ENCODE measurements at regions not wholly inside any gene's neighbourhood (a gene's known extent, or its start where the extent isn't known, plus 50 kb on each side); places are given as distances from the start of the nearest gene placed in this dataset.

DNA sequence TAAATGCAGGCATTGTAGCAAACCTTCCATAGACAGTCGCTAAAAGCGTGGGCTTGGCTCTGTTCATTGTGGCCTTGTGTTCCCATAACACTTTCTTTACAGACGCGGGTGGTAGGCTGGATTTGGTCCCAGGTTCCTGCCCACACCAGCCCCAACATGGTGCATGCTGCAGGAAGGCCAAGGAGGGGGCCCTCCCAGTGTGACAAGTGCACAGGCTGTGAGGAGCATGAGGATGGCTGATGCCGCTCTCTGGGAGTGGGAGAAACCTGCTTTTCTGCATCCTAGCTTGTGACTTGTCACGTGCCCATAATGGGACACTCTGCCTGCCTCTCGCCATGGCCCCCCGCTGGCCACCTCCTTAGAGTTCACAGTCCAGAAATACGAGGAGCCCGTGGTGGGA is 161.8 kb upstream of the B3GAT1 start:
- no peak overlapping the region for H3K4me3 ChIP-seq (ENCODE audit: low read length)
- no peak overlapping the region for H3K27ac ChIP-seq (ENCODE audit: low read depth, low read length)
- H3K27me3 ChIP-seq (ENCODE audit: control insufficient read depth, insufficient read depth, low read length): no peaks in the 10 kb centered on the region
- H3K36me3 ChIP-seq (ENCODE audit: control insufficient read depth, insufficient read depth, low read length): no peaks in the 10 kb centered on the region
- no peak overlapping the region for H3K9ac ChIP-seq (ENCODE audit: low read length)
- no peaks in the 10 kb centered on the region for H3K4me1 ChIP-seq (ENCODE audit: control insufficient read depth, insufficient read depth, low read length)

- Histone ChIP-seq H3K36me3 (ENCODE audit: control insufficient read depth, insufficient read depth, low read length) (no peaks in the 10 kb centered on the region), H3K9ac (ENCODE audit: low read length) (no peak overlapping the region), H3K4me1 (ENCODE audit: control insufficient read depth, insufficient read depth, low read length) (no peaks in the 10 kb centered on the region), H3K27me3 (ENCODE audit: control insufficient read depth, insufficient read depth, low read length) (no peaks in the 10 kb centered on the region), H3K27ac (ENCODE audit: low read depth, low read length) (no peak overlapping the region), H3K4me3 (ENCODE audit: low read length) (no peak overlapping the region)
Observed at GRCh38 chr11:134572741-134573675, 161.0 kb upstream of the B3GAT1 start.

DNA sequence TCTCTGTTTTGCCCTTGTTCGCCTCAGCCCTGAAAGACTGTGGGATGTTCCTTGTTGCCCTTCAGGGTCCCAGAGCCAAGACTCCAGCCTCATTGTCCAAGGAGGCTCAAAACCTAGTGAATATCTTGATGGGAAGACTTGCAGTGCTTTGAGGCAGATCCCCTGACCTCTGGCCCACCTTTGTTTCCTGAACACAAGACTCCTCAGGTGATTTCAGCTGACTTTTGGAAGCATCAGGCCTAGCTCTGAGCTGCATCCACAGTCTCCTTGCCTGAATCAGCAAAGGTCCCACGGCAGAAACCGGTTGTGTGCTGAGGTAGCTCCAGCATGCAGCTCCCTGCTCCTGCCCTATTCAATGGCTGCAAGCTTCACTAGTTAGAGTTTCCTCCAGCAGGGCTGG is 159.3 kb upstream of the B3GAT1 start:
- no peaks in the 10 kb centered on the region for H3K4me1 ChIP-seq (ENCODE audit: control insufficient read depth, insufficient read depth, low read length)
- H3K27ac ChIP-seq (ENCODE audit: low read depth, low read length): no peak overlapping the region
- H3K27me3 ChIP-seq (ENCODE audit: control insufficient read depth, insufficient read depth, low read length): no peaks in the 10 kb centered on the region
- no peak overlapping the region for H3K4me3 ChIP-seq (ENCODE audit: low read length)
- H3K36me3 ChIP-seq (ENCODE audit: control insufficient read depth, insufficient read depth, low read length): no peaks in the 10 kb centered on the region
- H3K9ac ChIP-seq (ENCODE audit: low read length): no peak overlapping the region

- H3K36me3 ChIP-seq (ENCODE audit: control insufficient read depth, insufficient read depth, low read length): no peaks in the 10 kb centered on the region
- no peaks in the 10 kb centered on the region for H3K4me1 ChIP-seq (ENCODE audit: control insufficient read depth, insufficient read depth, low read length)
Observed at GRCh38 chr11:134569195-134569594, 157.2 kb upstream of the B3GAT1 start.

GRCh38 chr11:134566311-134566710 is 154.3 kb upstream of the B3GAT1 start:
- no peaks in the 10 kb centered on the region for H3K27me3 ChIP-seq (ENCODE audit: control insufficient read depth, insufficient read depth, low read length)
- no peak overlapping the region for H3K4me3 ChIP-seq (ENCODE audit: low read length)
- H3K36me3 ChIP-seq (ENCODE audit: control insufficient read depth, insufficient read depth, low read length): no peaks in the 10 kb centered on the region
- no peak overlapping the region for H3K27ac ChIP-seq (ENCODE audit: low read depth, low read length)
- no peak overlapping the region for H3K9ac ChIP-seq (ENCODE audit: low read length)
- H3K4me1 ChIP-seq (ENCODE audit: control insufficient read depth, insufficient read depth, low read length): no peaks in the 10 kb centered on the region

More at GRCh38 chr11:134569195-134569594, 157.2 kb upstream of the B3GAT1 start:
- Histone ChIP-seq H3K27me3 (ENCODE audit: control insufficient read depth, insufficient read depth, low read length) (no peaks in the 10 kb centered on the region), H3K4me3 (ENCODE audit: low read length) (no peak overlapping the region), H3K9ac (ENCODE audit: low read length) (no peak overlapping the region), H3K27ac (ENCODE audit: low read depth, low read length) (no peak overlapping the region)

DNA sequence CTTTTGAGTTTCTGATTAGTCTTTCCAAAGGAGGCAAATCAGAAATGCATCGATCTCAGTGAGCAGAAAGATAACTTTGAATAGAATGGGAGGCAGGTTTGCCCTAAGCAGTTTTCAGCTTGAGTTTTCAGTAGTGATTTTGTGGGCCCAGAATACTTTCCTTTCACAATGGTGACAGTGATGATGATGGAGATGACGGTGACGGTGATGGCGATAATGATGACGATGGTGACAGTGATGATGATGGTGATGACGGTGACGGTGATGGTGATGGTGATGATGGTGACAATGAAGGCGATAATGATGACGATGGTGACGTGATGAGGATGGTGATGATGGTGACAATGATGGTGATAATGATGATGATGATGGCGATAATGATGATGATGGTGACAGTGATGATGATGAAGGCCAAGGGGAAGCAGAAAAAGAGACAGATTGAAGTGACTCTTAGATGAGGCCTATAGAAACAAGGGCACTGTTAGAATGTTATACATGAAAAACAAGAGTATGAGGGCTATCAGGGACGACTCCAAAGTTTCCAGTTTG is 153.4 kb upstream of the B3GAT1 start:
- no peaks in the 10 kb centered on the region for H3K27me3 ChIP-seq (ENCODE audit: control insufficient read depth, insufficient read depth, low read length)
- no peak overlapping the region for H3K27ac ChIP-seq (ENCODE audit: low read depth, low read length)
- H3K4me1 ChIP-seq (ENCODE audit: control insufficient read depth, insufficient read depth, low read length): no peaks in the 10 kb centered on the region
- H3K4me3 ChIP-seq (ENCODE audit: low read length): no peak overlapping the region
- H3K9ac ChIP-seq (ENCODE audit: low read length): no peak overlapping the region
- H3K36me3 ChIP-seq (ENCODE audit: control insufficient read depth, insufficient read depth, low read length): no peaks in the 10 kb centered on the region

DNA sequence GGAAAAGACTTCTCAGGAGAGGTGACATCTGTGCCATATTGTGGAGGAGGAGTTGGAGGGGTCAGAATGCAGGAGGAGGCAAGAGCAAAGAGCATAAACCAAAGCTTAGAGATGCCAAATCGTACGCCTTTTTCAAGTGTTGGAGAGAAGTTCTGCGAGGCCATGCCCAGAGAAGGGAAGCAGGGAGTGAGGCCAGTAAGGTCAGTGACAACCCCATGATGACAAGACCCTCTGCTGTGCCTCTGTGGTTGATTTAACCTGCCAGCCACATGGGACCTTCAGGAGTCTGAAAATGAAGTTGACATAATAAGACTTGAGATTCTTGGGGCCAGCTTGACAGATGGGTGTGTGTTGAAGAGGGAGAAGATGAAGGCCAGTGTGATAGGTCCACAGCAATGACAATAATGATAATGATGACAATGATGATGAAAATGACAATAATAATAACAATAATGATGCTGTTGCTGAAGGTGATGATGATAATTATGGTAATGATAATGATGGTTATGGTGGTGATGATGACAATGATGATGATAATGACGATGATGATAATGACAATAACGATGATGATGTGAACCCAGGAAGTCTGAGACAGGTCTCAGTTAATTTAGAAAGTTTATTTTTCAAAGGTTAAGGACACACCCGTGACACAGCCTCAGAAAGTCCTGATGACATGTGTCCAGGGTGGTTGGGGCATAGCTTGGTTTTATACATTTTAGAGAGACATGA is 152.6 kb upstream of the B3GAT1 start:
- H3K27ac ChIP-seq (ENCODE audit: low read depth, low read length): no peak overlapping the region
- H3K4me1 ChIP-seq (ENCODE audit: control insufficient read depth, insufficient read depth, low read length): no peaks in the 10 kb centered on the region
- no peak overlapping the region for H3K9ac ChIP-seq (ENCODE audit: low read length)
- H3K4me3 ChIP-seq (ENCODE audit: low read length): no peak overlapping the region
- no peaks in the 10 kb centered on the region for H3K36me3 ChIP-seq (ENCODE audit: control insufficient read depth, insufficient read depth, low read length)
- H3K27me3 ChIP-seq (ENCODE audit: control insufficient read depth, insufficient read depth, low read length): no peaks in the 10 kb centered on the region

- no peak overlapping the region for H3K27ac ChIP-seq (ENCODE audit: low read depth, low read length)
- no peaks in the 10 kb centered on the region for H3K36me3 ChIP-seq (ENCODE audit: control insufficient read depth, insufficient read depth, low read length)
- no peak overlapping the region for H3K9ac ChIP-seq (ENCODE audit: low read length)
- no peak overlapping the region for H3K4me3 ChIP-seq (ENCODE audit: low read length)
- H3K4me1 ChIP-seq (ENCODE audit: control insufficient read depth, insufficient read depth, low read length): no peaks in the 10 kb centered on the region
- no peaks in the 10 kb centered on the region for H3K27me3 ChIP-seq (ENCODE audit: control insufficient read depth, insufficient read depth, low read length)
Observed at GRCh38 chr11:134562941-134563471, 151.0 kb upstream of the B3GAT1 start.

GRCh38 chr11:134562196-134562595 is 150.2 kb upstream of the B3GAT1 start:
- H3K27me3 ChIP-seq (ENCODE audit: control insufficient read depth, insufficient read depth, low read length): no peaks in the 10 kb centered on the region
- no peak overlapping the region for H3K27ac ChIP-seq (ENCODE audit: low read depth, low read length)
- H3K9ac ChIP-seq (ENCODE audit: low read length): no peak overlapping the region
- H3K4me3 ChIP-seq (ENCODE audit: low read length): no peak overlapping the region
- no peaks in the 10 kb centered on the region for H3K4me1 ChIP-seq (ENCODE audit: control insufficient read depth, insufficient read depth, low read length)
- no peaks in the 10 kb centered on the region for H3K36me3 ChIP-seq (ENCODE audit: control insufficient read depth, insufficient read depth, low read length)

DNA sequence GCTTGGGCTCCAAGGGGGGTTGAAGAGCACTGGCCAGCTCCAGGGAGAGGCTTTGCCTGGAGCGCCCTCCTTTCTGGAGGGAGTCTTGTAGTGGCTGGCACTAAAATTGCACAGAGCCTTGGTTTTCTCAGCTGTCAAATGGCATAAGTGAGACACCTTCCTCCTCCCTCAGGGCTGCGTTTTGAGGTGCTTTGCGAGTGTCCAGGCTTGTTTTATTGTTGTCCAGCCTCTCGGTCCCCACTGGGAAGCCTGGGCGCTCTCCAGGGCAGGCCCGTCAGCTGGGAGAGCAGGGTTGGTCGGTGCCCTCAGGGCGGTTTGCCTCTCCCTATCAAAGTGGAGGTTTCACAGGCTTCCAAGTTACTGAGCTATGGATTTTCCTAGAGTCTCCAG is 149.3 kb upstream of the B3GAT1 start:
- no peaks in the 10 kb centered on the region for H3K4me1 ChIP-seq (ENCODE audit: control insufficient read depth, insufficient read depth, low read length)
- no peak overlapping the region for H3K4me3 ChIP-seq (ENCODE audit: low read length)
- H3K27ac ChIP-seq (ENCODE audit: low read depth, low read length): no peak overlapping the region
- H3K9ac ChIP-seq (ENCODE audit: low read length): no peak overlapping the region
- H3K27me3 ChIP-seq (ENCODE audit: control insufficient read depth, insufficient read depth, low read length): no peaks in the 10 kb centered on the region
- no peaks in the 10 kb centered on the region for H3K36me3 ChIP-seq (ENCODE audit: control insufficient read depth, insufficient read depth, low read length)

- Histone ChIP-seq H3K4me3 (ENCODE audit: low read length) (no peak overlapping the region), H3K27me3 (ENCODE audit: control insufficient read depth, insufficient read depth, low read length) (no peaks in the 10 kb centered on the region), H3K36me3 (ENCODE audit: control insufficient read depth, insufficient read depth, low read length) (no peaks in the 10 kb centered on the region), H3K27ac (ENCODE audit: low read depth, low read length) (no peak overlapping the region), H3K9ac (ENCODE audit: low read length) (no peak overlapping the region), H3K4me1 (ENCODE audit: control insufficient read depth, insufficient read depth, low read length) (no peaks in the 10 kb centered on the region)
Observed at GRCh38 chr11:134560566-134561330, 148.7 kb upstream of the B3GAT1 start.

DNA sequence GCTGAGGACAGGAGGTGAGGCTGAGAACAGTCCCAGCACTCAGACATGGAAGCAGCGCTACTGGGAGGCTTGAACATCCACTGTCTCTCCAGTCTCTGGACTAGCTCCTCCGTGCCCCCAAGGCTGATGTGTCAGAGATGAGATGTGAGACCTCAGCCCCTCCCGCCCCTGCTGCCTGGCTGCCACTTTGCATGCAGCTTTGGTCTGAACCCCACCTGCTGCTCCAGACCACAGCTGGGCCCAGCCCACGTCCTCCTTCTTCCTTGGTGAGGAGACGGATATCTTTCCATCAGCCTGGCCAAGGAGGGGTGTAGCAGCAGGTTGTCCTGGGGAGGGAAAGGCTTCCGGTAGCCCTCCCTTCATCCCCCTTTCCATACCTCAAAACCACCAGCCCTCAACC is 148.0 kb upstream of the B3GAT1 start:
- no peaks in the 10 kb centered on the region for H3K36me3 ChIP-seq (ENCODE audit: control insufficient read depth, insufficient read depth, low read length)
- no peak overlapping the region for H3K4me3 ChIP-seq (ENCODE audit: low read length)
- no peaks in the 10 kb centered on the region for H3K27me3 ChIP-seq (ENCODE audit: control insufficient read depth, insufficient read depth, low read length)
- no peaks in the 10 kb centered on the region for H3K4me1 ChIP-seq (ENCODE audit: control insufficient read depth, insufficient read depth, low read length)
- H3K9ac ChIP-seq (ENCODE audit: low read length): no peak overlapping the region
- H3K27ac ChIP-seq (ENCODE audit: low read depth, low read length): no peak overlapping the region
